GM20000 (cell line): ENCODE measurements at regions not wholly inside any gene's neighbourhood (a gene's known extent, or its start where the extent isn't known, plus 50 kb on each side); places are given as distances from the start of the nearest gene placed in this dataset.

Source experiments
- DNase-seq: peaks from one replicate; pipeline ENCODE4 v3.0.0; 2012; ENCODE audit warnings: low spot score
- CTCF ChIP-seq: IDR thresholded peaks from 2 replicates; pipeline ENCODE4 v1.5.1; 2012; ENCODE audit warnings: mild to moderate bottlenecking, control low read depth; ENCODE audit errors: extremely low read depth, missing control alignments

DNA sequence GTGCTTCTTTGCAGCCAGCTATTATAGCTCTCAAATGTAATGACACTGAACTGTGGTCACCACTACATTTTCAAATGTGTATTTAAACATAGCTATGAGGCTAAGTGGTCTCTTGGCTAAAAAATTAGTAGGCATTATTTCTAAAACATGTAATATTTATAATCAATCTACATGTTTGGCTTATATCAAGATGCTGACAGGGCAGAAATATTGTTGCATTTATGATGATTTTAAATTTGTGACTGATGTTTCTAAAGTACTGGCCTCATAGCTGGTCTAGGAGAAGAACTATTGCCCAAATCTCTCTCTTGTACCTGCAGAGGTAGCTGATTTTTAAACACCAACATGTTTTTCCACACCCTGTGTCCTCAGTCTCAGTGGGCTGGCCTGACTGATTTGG, 298.2 kb downstream of the PAX1 start:
- no peak for DNase-seq
- no peak for TF ChIP-seq CTCF

- no peak for TF ChIP-seq CTCF
- no peak for DNase-seq
These were observed 296.4 kb downstream of the PAX1 start for GRCh38 chr20:22001886-22002285.

DNA sequence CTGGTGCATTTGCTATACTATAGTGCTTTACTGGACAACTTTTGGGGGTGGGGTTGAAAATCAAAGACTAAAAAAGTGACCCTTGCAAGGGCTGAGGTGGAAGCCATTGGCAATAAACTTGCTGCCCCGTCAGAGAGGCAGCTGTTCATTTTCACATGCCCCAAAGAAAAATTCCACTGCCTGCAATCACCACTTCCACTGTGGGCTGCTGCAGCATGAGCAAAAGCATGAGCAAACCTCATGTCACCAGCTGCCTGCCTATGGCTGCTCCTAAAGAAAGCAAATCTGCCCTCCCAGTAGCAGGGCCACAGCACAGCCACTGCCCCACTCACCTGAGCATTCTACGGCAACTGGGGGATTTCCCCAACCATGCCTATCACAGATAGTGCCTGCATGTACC, 290.0 kb downstream of the PAX1 start:
- TF ChIP-seq CTCF: no peak

GRCh38 chr20:21994203-21994602, 288.7 kb downstream of the PAX1 start:
- no peak for DNase-seq
- no peak for TF ChIP-seq CTCF

More for the DNA sequence above, 290.0 kb downstream of the PAX1 start:
- DNase-seq: no peak

GRCh38 chr20:21982559-21982958, 277.1 kb downstream of the PAX1 start:
- DNase-seq: no peak
- no peak for TF ChIP-seq CTCF

DNA sequence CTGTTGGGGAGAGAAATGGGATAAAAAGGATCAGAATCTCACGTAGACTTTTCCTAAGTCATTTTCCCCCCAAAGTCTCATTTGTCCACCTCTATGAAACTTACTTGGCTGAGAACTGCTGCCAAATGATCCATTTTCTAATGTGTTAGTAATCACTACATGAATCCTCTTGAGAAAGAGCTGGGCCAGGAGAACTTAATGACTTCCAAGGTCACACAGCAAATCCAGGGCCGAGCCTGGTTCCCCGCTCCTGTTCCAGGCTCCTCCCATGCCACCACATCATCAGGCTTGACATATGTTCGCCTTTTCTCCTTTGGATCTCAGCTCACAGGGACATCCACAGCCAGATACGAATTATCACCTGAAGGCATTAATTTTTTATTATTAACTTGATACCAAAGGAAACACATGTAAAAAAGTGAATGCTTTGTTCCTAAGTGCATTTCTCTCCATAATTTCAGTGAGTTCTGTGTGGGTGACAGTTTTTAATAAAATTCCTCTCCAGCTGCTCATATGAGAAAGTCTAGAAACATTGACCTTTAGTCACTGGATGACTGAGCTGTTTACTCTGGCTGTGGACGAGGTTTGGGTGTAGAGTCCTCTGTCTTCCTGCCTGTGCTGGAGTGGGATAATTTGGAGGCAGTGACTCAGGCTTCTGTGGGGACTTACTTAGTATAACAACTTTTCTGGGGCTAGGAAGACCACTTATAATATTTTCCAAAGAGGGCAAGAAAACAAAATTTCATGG, 276.3 kb downstream of the PAX1 start:
- no peak for TF ChIP-seq CTCF
- no peak for DNase-seq

GRCh38 chr20:21981179-21981578, 275.7 kb downstream of the PAX1 start:
- TF ChIP-seq CTCF: no peak
- no peak for DNase-seq
